Aorta (tissue), 5 donors: ENCODE measurements at regions not wholly inside any gene's neighbourhood (a gene's known extent, or its start where the extent isn't known, plus 50 kb on each side); places are given as distances from the start of the nearest gene placed in this dataset.
"Not testable (repeated sequence)": the region's sequence is repeated elsewhere in the genome, so short reads cannot be mapped to it uniquely, and the experiment has no call there.

Experiments used
- ATAC-seq: fragments of 200-7000 bp; cut with Tn5 transposase; one replicate; pipeline ENCODE4 v1.9.1; 2022; ENCODE audit warnings: moderate library complexity; ENCODE audit not compliant: low FRiP score
- DNase-seq, 2 donors: peaks; one replicate each; pipeline ENCODE4 v3.0.0-alpha.2; 2020
- H3K27ac ChIP-seq, 2 donors: one replicate each; pipeline ENCODE4 v1.5.1; 2013; ENCODE audit warnings: low read length in 2 of 2, mild to moderate bottlenecking in 2 of 2, moderate library complexity in 2 of 2, control low read depth in 1 of 2, inconsistent platforms in 1 of 2, low read depth in 1 of 2
- H3K27me3 ChIP-seq, 2 donors: one replicate each; pipeline ENCODE4 v1.6.1; 2013; ENCODE audit warnings: control low read depth in 1 of 2, low read length in 1 of 2, mild to moderate bottlenecking in 1 of 2, moderate library complexity in 1 of 2; ENCODE audit not compliant: insufficient read depth in 2 of 2, control insufficient read depth in 1 of 2
- H3K36me3 ChIP-seq, 2 donors: one replicate each; pipeline ENCODE4 v1.6.1; 2013; ENCODE audit warnings: control low read depth in 1 of 2, low read length in 1 of 2, mild to moderate bottlenecking in 1 of 2; ENCODE audit not compliant: insufficient read depth in 2 of 2, control insufficient read depth in 1 of 2
- H3K4me1 ChIP-seq, 2 donors: one replicate each; pipeline ENCODE4 v1.6.1; 2013; ENCODE audit warnings: low read length in 2 of 2, control low read depth in 1 of 2, mild to moderate bottlenecking in 1 of 2, moderate library complexity in 1 of 2; ENCODE audit not compliant: insufficient read depth in 2 of 2, control insufficient read depth in 1 of 2
- H3K4me3 ChIP-seq, 2 donors: one replicate each; pipeline ENCODE4 v1.5.1; 2013; ENCODE audit warnings: low read length in 2 of 2, control low read depth in 1 of 2, mild to moderate bottlenecking in 1 of 2
- H3K9me3 ChIP-seq: one replicate; pipeline ENCODE4 v1.6.1; 2013; ENCODE audit warnings: mild to moderate bottlenecking, low read length; ENCODE audit not compliant: control insufficient read depth
- WGBS, 2 donors: extraction: QIAGEN DNeasy Blood & Tissue Kit; methylation state at CpG; one replicate each; pipeline ENCODE4 v1.1.7; 2013; 5-methylcytosine and 5-hydroxymethylcytosine counted together
- intact Hi-C, 2 donors: fragments of 100-400 bp; cut with DNase I; formaldehyde crosslinking; loops; one replicate each; pipeline versions ENCODE4 v1.14.2 to v1.15.0; 2022
- donor health status: healthy with polysubstance abuse.
- donor health status: Bipolar disorder and iron deficiency.
- donor health status: DM: no; HTN: no; CAD: no.
- donor health status: DM: no; HTN: no; CAD: no.
- donor health status: DM: yes; HTN: yes; CAD: no.

DNA sequence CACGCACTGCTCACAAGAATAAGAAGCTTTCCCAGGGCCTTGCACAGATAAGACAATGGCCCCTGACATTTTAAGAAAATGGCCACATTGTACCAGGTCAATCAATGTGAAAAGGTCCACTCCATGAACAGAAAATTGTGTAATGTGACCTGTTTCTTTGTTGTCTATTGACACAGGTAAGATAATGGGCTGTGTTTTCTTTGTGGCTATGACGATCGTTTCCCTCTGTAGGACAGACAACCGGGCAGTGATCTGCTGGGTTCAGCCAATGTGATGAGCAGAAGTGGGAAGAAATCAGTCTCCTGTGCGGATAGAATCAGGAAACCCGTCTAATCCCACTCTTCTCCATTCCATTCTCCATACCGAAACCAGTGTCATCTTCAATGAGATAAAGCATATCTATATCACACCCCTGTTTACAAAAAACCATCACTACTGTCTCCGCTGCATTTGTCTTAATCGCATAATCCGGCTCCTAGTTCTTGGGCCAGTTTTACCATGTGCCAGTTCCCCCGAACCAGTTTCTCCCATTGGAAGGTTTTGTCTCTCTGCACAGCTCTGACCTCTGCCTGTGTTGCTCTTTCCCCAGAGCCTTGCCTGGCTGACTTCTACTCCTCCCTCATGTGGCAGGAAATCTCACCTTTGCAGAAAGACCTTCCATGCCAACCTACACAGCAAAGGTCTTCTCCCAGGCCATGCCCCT, 66.9 kb upstream of the ATF7IP2 start:
- ATAC-seq = no peak
- Histone ChIP-seq H3K36me3 (no peaks in the 10 kb centered on the region), H3K9me3 (no peaks in the 10 kb centered on the region), H3K4me3 (no peak overlapping the region), H3K27me3 (no peaks in the 10 kb centered on the region), H3K27ac (no peak overlapping the region), H3K4me1 (no peaks in the 10 kb centered on the region)
- intact Hi-C loops = loop anchor here (5.0 kb wide), 2 partner anchors 188 to 193 kb away; no protein-coding TSS in a partner anchor
- 73 to 76% methylated on average over 11 of the region's 11 CpGs for WGBS, 2 donors
- DNase-seq = no peak

DNA sequence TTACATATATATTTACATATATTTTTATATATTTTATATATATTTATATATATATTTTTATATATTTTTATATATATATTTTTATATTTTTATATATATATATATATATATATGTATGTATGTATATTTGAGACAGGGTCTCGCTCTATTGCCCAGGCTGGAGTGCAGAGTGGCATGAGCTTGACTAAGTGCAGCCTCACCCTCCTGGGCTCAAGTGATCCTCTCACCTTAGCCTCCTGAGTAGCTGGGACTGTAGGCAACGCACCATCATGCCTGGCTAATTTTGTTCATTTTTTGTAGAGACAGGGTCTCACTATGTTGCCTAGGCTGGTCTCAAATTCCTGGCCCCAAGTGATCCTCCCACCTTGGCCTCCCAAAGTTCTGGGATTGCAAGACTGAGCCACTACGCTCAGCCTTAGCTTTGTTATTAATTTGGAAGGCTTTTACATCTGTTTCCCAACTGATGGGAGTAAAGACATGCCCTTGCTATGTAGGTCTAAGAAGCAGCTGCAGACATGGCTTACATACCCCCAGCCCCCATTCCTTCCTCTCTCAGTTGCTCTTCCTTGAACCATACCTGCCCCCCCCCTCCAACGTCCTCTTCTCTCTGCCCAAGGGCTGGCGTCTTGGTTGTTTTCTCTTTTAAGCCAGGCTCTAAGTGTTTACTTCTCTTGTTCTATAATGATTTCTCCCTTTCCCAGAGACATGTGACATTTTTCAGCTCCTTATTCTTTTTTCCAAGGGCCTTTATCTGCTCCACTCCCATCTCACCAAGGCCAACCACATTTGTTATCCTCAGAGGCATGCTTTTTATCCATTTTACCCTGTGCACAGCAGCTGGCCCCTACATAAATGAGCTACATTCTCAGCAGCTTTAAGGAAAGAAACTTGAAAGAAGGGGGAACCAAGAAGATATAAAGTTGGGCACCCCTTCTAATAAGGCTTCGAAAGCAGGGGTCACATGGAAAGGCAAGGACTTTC, 64.2 kb upstream of the ATF7IP2 start:
- Histone ChIP-seq H3K4me3 (no peak overlapping the region), H3K27me3 (no peaks in the 10 kb centered on the region), H3K27ac (no peak overlapping the region), H3K36me3 (no peaks in the 10 kb centered on the region), H3K9me3 (no peaks in the 10 kb centered on the region), H3K4me1 (no peaks in the 10 kb centered on the region)
- intact Hi-C loops = no loop called here
- no peak for DNase-seq
- 74 to 76% methylated on average over 6 of the region's 6 CpGs for WGBS, 2 donors
- no peak for ATAC-seq

DNA sequence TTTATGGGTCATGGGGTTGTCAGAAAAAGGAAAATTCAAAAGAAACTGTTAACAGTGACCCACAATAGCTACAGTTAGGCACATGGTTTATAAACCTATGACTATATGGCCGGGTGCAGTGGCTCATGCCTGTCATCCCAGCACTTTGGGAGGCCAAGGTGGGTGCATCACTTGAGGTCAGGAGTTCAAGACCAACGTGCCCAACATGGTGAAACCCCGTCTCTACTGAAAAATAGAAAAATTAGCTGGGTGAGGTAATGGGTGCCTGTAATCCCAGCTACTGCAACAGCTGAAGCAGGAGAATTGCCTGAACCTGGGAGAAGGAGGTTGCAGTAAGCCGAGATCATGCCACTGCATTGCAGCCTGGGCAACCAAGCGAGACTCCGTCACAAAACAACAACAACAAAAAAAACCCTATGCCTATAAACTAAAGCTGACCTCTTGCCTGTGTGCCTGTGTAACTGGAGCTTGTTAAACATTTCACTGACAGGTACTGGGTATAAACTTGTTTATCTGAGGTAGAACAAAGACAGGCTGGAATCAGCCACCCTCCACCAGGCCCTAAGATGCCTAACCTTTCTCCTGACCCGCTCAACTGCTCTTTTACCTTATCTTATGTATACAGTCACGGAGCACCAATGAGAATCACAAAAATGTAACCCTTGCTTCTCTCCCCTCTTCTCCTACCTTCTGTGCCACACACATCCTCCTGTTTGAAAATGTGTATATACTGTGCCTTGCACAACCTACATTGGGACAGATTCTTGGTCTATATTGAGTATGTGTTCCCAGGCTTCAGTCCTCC, 62.9 kb upstream of the ATF7IP2 start:
- 74 to 78% methylated on average over 8 of the region's 8 CpGs for WGBS, 2 donors
- no peaks in the 10 kb centered on the region for H3K27me3 ChIP-seq

DNA sequence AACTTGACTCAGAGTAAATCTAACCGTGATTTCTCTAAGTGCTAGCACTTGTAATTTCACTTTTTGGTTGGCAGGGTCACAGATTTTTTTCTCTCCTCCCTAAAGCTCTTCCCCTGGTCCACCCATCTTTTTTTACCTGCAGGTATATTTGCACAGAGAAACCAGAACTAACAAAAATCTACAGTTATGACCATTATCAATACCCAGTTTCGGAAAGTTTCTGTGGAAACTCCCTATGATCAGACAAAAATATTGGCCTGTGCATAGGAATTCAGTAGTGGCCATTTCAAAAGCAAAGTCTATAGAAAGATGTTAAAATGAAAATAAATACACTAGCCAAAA, 62.4 kb upstream of the ATF7IP2 start:
- Histone ChIP-seq H3K4me1 (no peaks in the 10 kb centered on the region), H3K4me3 (no peak overlapping the region), H3K36me3 (no peaks in the 10 kb centered on the region), H3K27ac (no peak overlapping the region), H3K27me3 (no peaks in the 10 kb centered on the region), H3K9me3 (no peaks in the 10 kb centered on the region)
- DNase-seq (no peak), ATAC-seq (no peak)
- 69 to 71% methylated on average over 2 of the region's 2 CpGs for WGBS, 2 donors
- intact Hi-C loops = no loop called here

More for the DNA sequence above, 62.9 kb upstream of the ATF7IP2 start:
- Histone ChIP-seq H3K4me3 (no peak overlapping the region), H3K4me1 (no peaks in the 10 kb centered on the region), H3K9me3 (no peaks in the 10 kb centered on the region), H3K27ac (no peak overlapping the region), H3K36me3 (no peaks in the 10 kb centered on the region)
- no peak for ATAC-seq
- intact Hi-C loops = no loop called here
- no peak for DNase-seq

DNA sequence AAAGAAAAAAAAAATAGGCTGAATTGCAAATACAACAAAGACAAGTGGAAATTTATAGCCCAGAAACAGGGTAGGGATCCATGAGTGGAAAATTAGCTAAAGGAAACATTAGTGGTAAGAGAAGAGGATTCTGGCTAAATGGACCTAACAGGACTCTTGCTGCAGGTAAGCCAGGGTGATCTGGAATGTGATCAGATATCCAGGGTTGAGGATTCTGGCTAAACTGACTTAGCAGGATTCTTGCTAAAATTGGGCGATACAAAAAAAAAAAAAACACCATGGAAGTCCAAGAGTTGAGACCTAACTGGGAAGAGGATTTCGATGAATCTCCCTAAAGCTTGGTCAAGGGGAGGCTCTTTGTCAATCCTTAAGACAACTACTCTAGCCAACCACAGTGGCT, 61.7 kb upstream of the ATF7IP2 start:
- no peak for DNase-seq
- no peak overlapping the region for H3K4me3 ChIP-seq
- 92 to 94% methylated on average over 2 of the region's 2 CpGs for WGBS, 2 donors
- no peaks in the 10 kb centered on the region for H3K4me1 ChIP-seq
- no peak overlapping the region for H3K27ac ChIP-seq
- intact Hi-C loops = no loop called here
- no peaks in the 10 kb centered on the region for H3K9me3 ChIP-seq
- no peaks in the 10 kb centered on the region for H3K27me3 ChIP-seq
- no peak for ATAC-seq
- no peaks in the 10 kb centered on the region for H3K36me3 ChIP-seq

DNA sequence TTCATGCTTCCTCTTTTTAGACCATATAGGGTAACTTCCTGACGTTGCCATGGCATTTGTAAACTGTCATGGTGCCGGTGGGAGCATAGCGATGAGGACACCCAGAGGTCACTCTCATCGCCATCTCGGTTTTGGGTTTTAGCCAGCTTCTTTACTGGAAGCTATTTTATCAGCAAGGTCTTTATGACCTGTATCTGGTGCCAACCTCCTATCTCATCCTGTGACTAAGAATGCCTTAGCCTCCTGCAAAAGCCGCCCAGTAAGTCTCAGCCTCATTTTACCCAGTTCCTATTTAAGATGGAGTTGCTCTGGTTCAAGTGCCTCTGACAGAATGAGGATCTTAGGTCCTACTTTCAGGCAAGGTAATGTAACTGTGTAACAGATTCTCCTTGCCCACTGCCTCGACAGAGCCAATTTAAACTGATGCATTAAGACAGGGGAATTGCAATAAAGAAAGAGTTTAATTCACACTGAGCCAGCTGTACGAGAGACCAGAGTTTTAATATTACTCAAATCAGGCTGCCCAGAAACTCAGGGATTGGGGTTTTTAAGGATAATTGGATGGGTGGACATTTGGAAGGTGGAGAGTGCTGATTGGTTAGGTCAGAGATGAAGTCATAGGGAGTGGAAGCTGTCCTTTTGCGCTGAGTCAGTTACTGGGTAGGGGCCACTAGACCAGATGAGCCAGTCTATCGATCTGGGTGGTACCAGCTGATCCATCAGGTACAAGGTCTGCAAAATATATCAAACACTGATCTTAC, 59.9 kb upstream of the ATF7IP2 start:
- Histone ChIP-seq H3K27ac (no peak overlapping the region), H3K27me3 (no peaks in the 10 kb centered on the region), H3K4me3 (no peak overlapping the region), H3K36me3 (no peaks in the 10 kb centered on the region), H3K9me3 (no peaks in the 10 kb centered on the region), H3K4me1 (no peaks in the 10 kb centered on the region)
- intact Hi-C loops = no loop called here
- DNase-seq (no peak), ATAC-seq (no peak)
- 59 to 62% methylated on average over 10 of the region's 10 CpGs for WGBS, 2 donors

DNA sequence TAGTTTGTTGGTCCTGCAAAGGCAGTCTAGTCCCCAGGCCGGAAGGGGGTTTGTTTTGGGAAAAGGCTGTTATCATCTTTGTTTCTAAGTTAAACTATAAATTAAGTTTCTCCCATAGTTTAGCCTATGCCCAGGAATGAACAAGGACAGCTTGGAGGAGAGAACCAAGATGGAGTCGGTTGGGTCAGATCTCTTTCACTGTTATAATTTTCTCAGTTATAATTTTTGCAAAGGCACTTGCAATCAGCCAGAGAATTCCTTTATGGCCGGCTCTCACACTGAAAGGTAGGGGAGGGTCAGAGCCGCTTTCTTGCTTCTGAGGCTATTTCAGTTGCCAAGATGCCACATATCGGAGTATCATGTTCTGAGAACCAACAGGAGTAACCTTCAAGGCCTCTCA, 59.2 kb upstream of the ATF7IP2 start:
- no peaks in the 10 kb centered on the region for H3K4me1 ChIP-seq
- no peak for DNase-seq
- H3K36me3 ChIP-seq = no peaks in the 10 kb centered on the region
- no peak overlapping the region for H3K4me3 ChIP-seq
- no peak for ATAC-seq
- no peak overlapping the region for H3K27ac ChIP-seq
- WGBS, 2 donors = 68 to 73% methylated on average over 5 of the region's 5 CpGs
- intact Hi-C loops = no loop called here
- no peaks in the 10 kb centered on the region for H3K27me3 ChIP-seq
- no peaks in the 10 kb centered on the region for H3K9me3 ChIP-seq

DNA sequence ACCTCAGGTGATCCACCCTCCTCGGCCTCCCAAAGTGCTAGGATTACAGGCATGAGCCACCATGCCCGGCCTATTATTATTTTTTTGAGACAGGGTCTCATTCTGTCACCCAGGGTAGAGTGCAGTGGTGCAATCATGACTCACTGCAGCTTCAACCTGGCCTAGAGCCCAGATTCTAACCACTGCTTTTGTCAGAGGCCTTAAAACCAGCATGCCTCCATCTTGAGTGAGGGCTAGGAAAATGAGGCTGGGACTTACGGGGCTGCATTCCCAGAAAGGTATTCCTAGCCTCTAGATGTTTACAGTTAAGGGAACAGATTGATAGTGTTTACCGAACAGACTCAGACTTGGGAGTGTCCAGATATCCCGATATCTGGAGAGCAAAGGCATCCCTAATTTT, 57.6 kb upstream of the ATF7IP2 start:
- intact Hi-C loops, H3K9me3 ChIP-seq, H3K4me3 ChIP-seq, H3K36me3 ChIP-seq, H3K4me1 ChIP-seq, H3K27ac ChIP-seq, ATAC-seq, H3K27me3 ChIP-seq: not testable (repeated sequence)
- WGBS, 2 donors = 81 to 83% methylated on average over 5 of the region's 5 CpGs
- peak in 1 of 2 donors; percentile 51 for DNase-seq
